Osteoblast (primary cell): ENCODE measurements at regions not wholly inside any gene's neighbourhood (a gene's known extent, or its start where the extent isn't known, plus 50 kb on each side); places are given as distances from the start of the nearest gene placed in this dataset.
A peak's percentile ranks its signal among the peaks of the same experiment; 100 is the strongest.

Experiments used
- DNase-seq: peaks from one replicate; pipeline ENCODE4 v3.0.0; 2011; ENCODE audit warnings: low spot score, mixed read lengths; ENCODE audit not compliant: insufficient read length; ENCODE audit errors: missing footprints
- H2AFZ ChIP-seq: 2 replicates; pipeline ENCODE4 v1.6.0; 2011; ENCODE audit warnings: mild to moderate bottlenecking, low read length
- H3K27ac ChIP-seq: 2 replicates; pipeline ENCODE4 v1.5.1; 2011; ENCODE audit warnings: mild to moderate bottlenecking, low read depth, low read length, moderate library complexity
- H3K27me3 ChIP-seq: 2 replicates; pipeline ENCODE4 v1.6.0; 2012; ENCODE audit warnings: mild to moderate bottlenecking, control low read depth, inconsistent platforms, low read length, moderate library complexity; ENCODE audit not compliant: insufficient read depth
- H3K36me3 ChIP-seq: 2 replicates; pipeline ENCODE4 v1.5.1; 2011; ENCODE audit warnings: mild to moderate bottlenecking, low read length, control low read depth, moderate library complexity; ENCODE audit not compliant: insufficient read depth
- H3K4me1 ChIP-seq: 2 replicates; pipeline ENCODE4 v1.5.1; 2011; ENCODE audit warnings: mild to moderate bottlenecking, low read length, control low read depth, moderate library complexity; ENCODE audit not compliant: insufficient read depth
- H3K4me2 ChIP-seq: 2 replicates; pipeline ENCODE4 v1.6.0; 2011; ENCODE audit warnings: mild to moderate bottlenecking, low read length; ENCODE audit not compliant: insufficient read depth
- H3K4me3 ChIP-seq: fragments of 200-600 bp; sonication (generic); 3 replicates; pipeline ENCODE4 v1.5.1; 2012; ENCODE audit warnings: mild to moderate bottlenecking, low read length, inconsistent platforms; ENCODE audit not compliant: insufficient read depth
- H3K79me2 ChIP-seq: 2 replicates; pipeline ENCODE4 v1.6.0; 2012; ENCODE audit warnings: mild to moderate bottlenecking, low read length, control low read depth, inconsistent platforms; ENCODE audit not compliant: insufficient read depth
- H3K9me3 ChIP-seq: 2 replicates; pipeline ENCODE4 v1.5.1; 2011; ENCODE audit warnings: low read depth, low read length, control low read depth
- H4K20me1 ChIP-seq: 2 replicates; pipeline ENCODE4 v1.6.0; 2012; ENCODE audit warnings: mild to moderate bottlenecking, low read length, control low read depth; ENCODE audit not compliant: insufficient read depth
- TF ChIP-seq, protein P1 (sequence below): IDR thresholded peaks from 2 replicates; pipeline ENCODE4 v1.5.1; 2011; ENCODE audit warnings: mild to moderate bottlenecking, low read depth, low read length, moderate library complexity; ENCODE audit errors: extremely low read depth

GRCh38 chr20:11395581-11395980 lies 522.1 kb upstream of the BTBD3 start:
- DNase-seq = peak; percentile 26
- H3K27me3 ChIP-seq = no peaks in the 10 kb centered on the region

GRCh38 chr20:11401988-11402387 lies 515.7 kb upstream of the BTBD3 start:
- Histone ChIP-seq H3K9me3 (no peaks in the 10 kb centered on the region), H3K27me3 (no peaks in the 10 kb centered on the region), H3K4me1 (peaks cover 13% of the 10 kb centered on the region), H3K4me3 (no peak overlapping the region), H2AFZ (peak overlapping the region; percentile 24), H3K36me3 (no peaks in the 10 kb centered on the region), H3K4me2 (no peak overlapping the region), H3K79me2 (no peaks in the 10 kb centered on the region), H4K20me1 (no peaks in the 10 kb centered on the region), H3K27ac (no peak overlapping the region)
- TF ChIP-seq, protein P1, sequence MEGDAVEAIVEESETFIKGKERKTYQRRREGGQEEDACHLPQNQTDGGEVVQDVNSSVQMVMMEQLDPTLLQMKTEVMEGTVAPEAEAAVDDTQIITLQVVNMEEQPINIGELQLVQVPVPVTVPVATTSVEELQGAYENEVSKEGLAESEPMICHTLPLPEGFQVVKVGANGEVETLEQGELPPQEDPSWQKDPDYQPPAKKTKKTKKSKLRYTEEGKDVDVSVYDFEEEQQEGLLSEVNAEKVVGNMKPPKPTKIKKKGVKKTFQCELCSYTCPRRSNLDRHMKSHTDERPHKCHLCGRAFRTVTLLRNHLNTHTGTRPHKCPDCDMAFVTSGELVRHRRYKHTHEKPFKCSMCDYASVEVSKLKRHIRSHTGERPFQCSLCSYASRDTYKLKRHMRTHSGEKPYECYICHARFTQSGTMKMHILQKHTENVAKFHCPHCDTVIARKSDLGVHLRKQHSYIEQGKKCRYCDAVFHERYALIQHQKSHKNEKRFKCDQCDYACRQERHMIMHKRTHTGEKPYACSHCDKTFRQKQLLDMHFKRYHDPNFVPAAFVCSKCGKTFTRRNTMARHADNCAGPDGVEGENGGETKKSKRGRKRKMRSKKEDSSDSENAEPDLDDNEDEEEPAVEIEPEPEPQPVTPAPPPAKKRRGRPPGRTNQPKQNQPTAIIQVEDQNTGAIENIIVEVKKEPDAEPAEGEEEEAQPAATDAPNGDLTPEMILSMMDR = no peak
- DNase-seq = no peak

More at GRCh38 chr20:11395581-11395980, 522.1 kb upstream of the BTBD3 start:
- Histone ChIP-seq H3K4me2 (no peak overlapping the region), H3K36me3 (no peaks in the 10 kb centered on the region), H2AFZ (peak overlapping the region; percentile 8), H3K4me3 (no peak overlapping the region), H3K27ac (peak overlapping the region; percentile 91), H3K79me2 (no peaks in the 10 kb centered on the region), H3K9me3 (no peaks in the 10 kb centered on the region), H3K4me1 (peaks cover 21% of the 10 kb centered on the region), H4K20me1 (no peaks in the 10 kb centered on the region)
- TF ChIP-seq, protein P1 = no peak

GRCh38 chr20:11403711-11404110 lies 514.0 kb upstream of the BTBD3 start:
- Histone ChIP-seq H3K4me1 (peaks cover 24% of the 10 kb centered on the region), H3K9me3 (no peaks in the 10 kb centered on the region), H3K27me3 (no peaks in the 10 kb centered on the region), H2AFZ (peak overlapping the region; percentile 56), H3K79me2 (no peaks in the 10 kb centered on the region), H3K36me3 (no peaks in the 10 kb centered on the region), H3K4me3 (no peak overlapping the region), H4K20me1 (no peaks in the 10 kb centered on the region), H3K27ac (peak overlapping the region; percentile 69), H3K4me2 (peak overlapping the region; percentile 29)
- no peak for DNase-seq
- TF ChIP-seq, protein P1 = no peak

DNA sequence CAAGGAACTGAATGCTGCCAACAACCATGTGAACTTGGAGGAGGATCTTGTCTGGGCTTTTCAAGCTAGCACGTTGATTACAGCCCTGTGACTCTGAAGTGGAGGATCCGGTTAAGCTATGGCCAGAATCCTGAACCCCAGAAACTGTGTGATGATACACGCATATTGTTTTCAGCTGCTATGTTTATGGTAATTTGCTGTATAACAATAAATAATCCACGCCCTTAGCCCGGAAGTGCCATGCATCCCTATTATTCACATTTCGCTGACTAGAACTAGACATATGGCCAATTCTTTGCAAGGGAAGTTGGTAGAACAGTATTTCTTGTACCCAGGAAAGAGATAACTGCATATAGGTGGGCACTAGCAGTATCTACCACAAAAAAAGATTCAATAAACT lies 510.8 kb upstream of the BTBD3 start:
- DNase-seq = no peak
- TF ChIP-seq, protein P1 = no peak
- Histone ChIP-seq H3K4me1 (peaks cover 25% of the 10 kb centered on the region), H3K79me2 (no peaks in the 10 kb centered on the region), H2AFZ (no peak overlapping the region), H3K27ac (no peak overlapping the region), H4K20me1 (no peaks in the 10 kb centered on the region), H3K4me3 (no peak overlapping the region), H3K9me3 (no peaks in the 10 kb centered on the region), H3K27me3 (no peaks in the 10 kb centered on the region), H3K36me3 (no peaks in the 10 kb centered on the region), H3K4me2 (no peak overlapping the region)
